Spleen (tissue), 11 donors: ENCODE measurements at regions not wholly inside any gene's neighbourhood (a gene's known extent, or its start where the extent isn't known, plus 50 kb on each side); places are given as distances from the start of the nearest gene placed in this dataset.

Experiments
- DNase-seq: peaks from one replicate; pipeline ENCODE4 v3.0.0-alpha.2; 2020
- H3K27ac ChIP-seq, 8 donors: fragments of 200-600 bp; sonication (generic) in 7 of 8; 1 replicate in 4 of 8; 2 replicates in 4 of 8; pipeline versions ENCODE4 v1.5.0 to v1.8.0; 2016 to 2021; ENCODE audit warnings: inconsistent platforms in 4 of 8, mild to moderate bottlenecking in 4 of 8, moderate library complexity in 1 of 8
- H3K27me3 ChIP-seq, 7 donors: fragments of 200-600 bp; sonication (generic) in 6 of 7; replicated peaks in 1 of 7; 1 replicate in 4 of 7; 2 replicates in 3 of 7; pipeline versions ENCODE4 v1.5.0 to v1.8.0; 2016 to 2021; ENCODE audit warnings: inconsistent platforms in 3 of 7, mild to moderate bottlenecking in 1 of 7
- H3K36me3 ChIP-seq, 6 donors: fragments of 200-600 bp; sonication (generic) in 5 of 6; 1 replicate in 4 of 6; 2 replicates in 2 of 6; pipeline versions ENCODE4 v1.5.0 to v1.8.0; 2016 to 2021; ENCODE audit warnings: inconsistent platforms in 2 of 6
- H3K4me1 ChIP-seq, 6 donors: fragments of 200-600 bp; sonication (generic) in 5 of 6; 1 replicate in 3 of 6; 2 replicates in 3 of 6; pipeline versions ENCODE4 v1.5.0 to v1.8.0; 2016 to 2021; ENCODE audit warnings: inconsistent platforms in 3 of 6
- H3K4me3 ChIP-seq, 8 donors: fragments of 200-600 bp; sonication (generic) in 7 of 8; 1 replicate in 4 of 8; 2 replicates in 4 of 8; pipeline versions ENCODE4 v1.5.0 to v1.8.0; 2016 to 2021; ENCODE audit warnings: inconsistent platforms in 4 of 8, mild to moderate bottlenecking in 4 of 8, moderate library complexity in 2 of 8
- H3K9me3 ChIP-seq, 8 donors: fragments of 200-600 bp; sonication (generic) in 7 of 8; 1 replicate in 4 of 8; 2 replicates in 4 of 8; pipeline versions ENCODE4 v1.5.0 to v1.8.0; 2016 to 2021; ENCODE audit warnings: inconsistent platforms in 4 of 8
- POLR2A ChIP-seq, 3 donors: fragments of 450-650 bp; IDR thresholded peaks; one replicate each; pipeline ENCODE4 v1.5.1; 2017; ENCODE audit warnings: antibody characterized with exemption in 3 of 3, mild to moderate bottlenecking in 1 of 3
- POLR2AphosphoS5 ChIP-seq, 3 donors: sonication (generic); formaldehyde crosslinking; IDR thresholded peaks; one replicate each; pipeline ENCODE4 v1.5.1; 2017; ENCODE audit warnings: antibody characterized with exemption in 3 of 3
- WGBS, 5 donors: extraction: QIAGEN DNeasy Blood & Tissue Kit in 3 of 5; methylation state at CpG; one replicate each; pipeline versions ENCODE4 v1.1.5 to v1.1.7; 2013 to 2018; 5-methylcytosine and 5-hydroxymethylcytosine counted together
- intact Hi-C: fragments of 100-400 bp; cut with DNase I; formaldehyde crosslinking; loops from one replicate; pipeline ENCODE4 v1.15.0; 2023; ENCODE audit warnings: low total_unique reads
- small RNA-seq, 4 donors: library from RNA; depleted of rRNA; stranded (forward); fragments of <200 nt; gene quantifications; one replicate each; pipeline ENCODE3, GENCODE V24; 2016
- TF ChIP-seq, protein P1 (sequence below), 11 experiments: fragments of 200-600 bp in 7 of 11; fragments of 450-650 bp in 4 of 11; sonication (generic) in 4 of 11; IDR thresholded peaks in 8 of 11; conservative IDR thresholded peaks in 3 of 11; 1 replicate in 7 of 11; 2 replicates in 4 of 11; pipeline versions ENCODE4 v1.4.0 to v1.8.0; 2016 to 2021; ENCODE audit warnings: antibody characterized with exemption in 11 of 11, inconsistent platforms in 4 of 11, mild to moderate bottlenecking in 1 of 11
- donor health status: healthy with polysubstance abuse.
- donor health status: DM: no; HTN: no; CAD: no; lungs with moderate emphysema.
- donor health status: DM: no; HTN: no; CAD: no.
- donor health status: Bipolar disorder and iron deficiency.
- donor health status: healthy.
- donor health status: DM: no; HTN: no; CAD: no.
- donor health status: DM: yes; HTN: yes; CAD: no.

DNA sequence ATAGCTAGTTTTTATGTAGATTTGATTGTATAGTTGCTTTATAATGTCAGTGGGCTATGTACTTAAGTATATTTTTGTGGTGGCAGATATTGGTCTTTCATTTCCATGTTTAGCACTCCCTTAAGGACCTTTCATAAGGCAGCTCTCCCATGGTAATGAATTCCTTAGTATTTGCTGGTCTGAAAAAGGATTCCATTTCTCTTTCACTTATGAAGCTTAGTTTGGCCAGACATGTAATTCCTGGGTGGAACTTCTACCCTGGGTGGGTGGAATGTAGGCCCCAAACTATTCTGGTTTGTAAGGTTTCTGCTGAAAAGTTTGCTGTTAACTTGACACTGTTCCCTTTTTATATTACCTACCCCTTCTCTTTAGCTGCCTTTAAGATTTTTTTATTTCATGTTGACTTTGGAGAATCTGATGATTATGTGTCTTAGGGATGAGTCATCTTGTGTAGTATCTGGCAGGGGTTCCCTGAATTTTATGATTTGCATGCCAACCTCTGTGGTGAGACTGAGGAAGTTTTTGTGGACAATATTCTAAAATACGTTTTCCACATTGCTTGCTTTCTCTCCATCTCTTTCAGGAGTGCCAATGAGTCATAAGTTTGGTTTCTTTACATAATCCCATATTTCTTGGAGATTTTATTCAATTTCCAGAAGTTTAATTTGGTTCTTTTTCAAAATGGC, 65.4 kb upstream of the VRK2 start:
- TF ChIP-seq POLR2A (IDR thresholded peaks at IDR 0.05) (no peak), POLR2AphosphoS5 (IDR thresholded peaks at IDR 0.05) (no peak)
- TF ChIP-seq, protein P1, sequence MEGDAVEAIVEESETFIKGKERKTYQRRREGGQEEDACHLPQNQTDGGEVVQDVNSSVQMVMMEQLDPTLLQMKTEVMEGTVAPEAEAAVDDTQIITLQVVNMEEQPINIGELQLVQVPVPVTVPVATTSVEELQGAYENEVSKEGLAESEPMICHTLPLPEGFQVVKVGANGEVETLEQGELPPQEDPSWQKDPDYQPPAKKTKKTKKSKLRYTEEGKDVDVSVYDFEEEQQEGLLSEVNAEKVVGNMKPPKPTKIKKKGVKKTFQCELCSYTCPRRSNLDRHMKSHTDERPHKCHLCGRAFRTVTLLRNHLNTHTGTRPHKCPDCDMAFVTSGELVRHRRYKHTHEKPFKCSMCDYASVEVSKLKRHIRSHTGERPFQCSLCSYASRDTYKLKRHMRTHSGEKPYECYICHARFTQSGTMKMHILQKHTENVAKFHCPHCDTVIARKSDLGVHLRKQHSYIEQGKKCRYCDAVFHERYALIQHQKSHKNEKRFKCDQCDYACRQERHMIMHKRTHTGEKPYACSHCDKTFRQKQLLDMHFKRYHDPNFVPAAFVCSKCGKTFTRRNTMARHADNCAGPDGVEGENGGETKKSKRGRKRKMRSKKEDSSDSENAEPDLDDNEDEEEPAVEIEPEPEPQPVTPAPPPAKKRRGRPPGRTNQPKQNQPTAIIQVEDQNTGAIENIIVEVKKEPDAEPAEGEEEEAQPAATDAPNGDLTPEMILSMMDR (IDR thresholded peaks at IDR 0.05 in 8 of 11, conservative IDR thresholded peaks at IDR 0.05 in 3 of 11), result no peak

DNA sequence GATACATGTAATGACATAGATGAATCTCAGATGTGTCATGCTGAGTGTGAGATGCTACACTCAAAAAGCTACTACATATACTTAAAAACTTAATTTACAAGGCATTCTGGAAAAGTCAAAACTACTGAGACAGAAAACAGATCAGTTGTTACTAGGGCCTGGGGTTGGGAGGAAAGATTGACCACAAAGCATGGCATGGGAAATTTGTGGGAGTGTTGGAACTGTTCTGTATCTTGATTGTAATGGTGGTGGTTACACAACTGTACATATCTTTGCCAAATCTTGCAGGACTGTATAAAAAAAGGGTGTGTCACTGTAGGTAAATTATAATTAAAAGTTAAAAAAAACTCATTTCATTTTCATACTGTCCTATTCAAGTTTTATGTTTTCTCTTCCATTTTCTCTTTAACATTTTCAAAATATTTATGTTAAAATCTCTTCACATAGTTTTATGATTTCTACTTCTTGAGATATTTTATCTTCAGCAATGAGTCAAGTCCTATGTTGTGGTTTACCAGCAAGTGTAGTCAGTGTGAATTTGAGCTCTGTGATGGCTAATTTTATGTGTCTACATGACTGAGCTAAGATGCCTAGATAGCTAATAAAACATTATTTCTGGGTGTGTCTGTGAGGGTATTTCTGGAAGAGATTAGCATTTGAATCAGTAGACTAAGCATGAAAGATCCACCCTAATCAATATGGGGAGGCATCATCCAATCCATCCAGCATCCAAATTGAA, 58.6 kb upstream of the VRK2 start:
- Histone ChIP-seq H3K4me3 (no peak overlapping the region), H3K36me3 (no peaks in the 10 kb centered on the region), H3K4me1 (peaks cover 0 to 7% (median 0%) of the 10 kb centered on the region in 6 donors), H3K27me3 (no peaks in the 10 kb centered on the region), H3K27ac (no peak overlapping the region), H3K9me3 (no peaks in the 10 kb centered on the region)
- no peak for DNase-seq
- intact Hi-C loops, result no loop called here
- no peak for TF ChIP-seq POLR2AphosphoS5 (IDR thresholded peaks at IDR 0.05)
- TF ChIP-seq, protein P1 (IDR thresholded peaks at IDR 0.05 in 8 of 11, conservative IDR thresholded peaks at IDR 0.05 in 3 of 11), result no peak
- no peak for TF ChIP-seq POLR2A (IDR thresholded peaks at IDR 0.05)

More for the DNA sequence above, 65.4 kb upstream of the VRK2 start:
- Histone ChIP-seq H3K4me1 (no peaks in the 10 kb centered on the region), H3K36me3 (no peaks in the 10 kb centered on the region), H3K27ac (no peak overlapping the region), H3K27me3 (no peaks in the 10 kb centered on the region), H3K4me3 (no peak overlapping the region), H3K9me3 (no peaks in the 10 kb centered on the region)
- DNase-seq, result no peak
- intact Hi-C loops, result no loop called here
- WGBS, 5 donors, result 60 to 89% (median 71%) methylated on average over 1 of the region's 1 CpG

DNA sequence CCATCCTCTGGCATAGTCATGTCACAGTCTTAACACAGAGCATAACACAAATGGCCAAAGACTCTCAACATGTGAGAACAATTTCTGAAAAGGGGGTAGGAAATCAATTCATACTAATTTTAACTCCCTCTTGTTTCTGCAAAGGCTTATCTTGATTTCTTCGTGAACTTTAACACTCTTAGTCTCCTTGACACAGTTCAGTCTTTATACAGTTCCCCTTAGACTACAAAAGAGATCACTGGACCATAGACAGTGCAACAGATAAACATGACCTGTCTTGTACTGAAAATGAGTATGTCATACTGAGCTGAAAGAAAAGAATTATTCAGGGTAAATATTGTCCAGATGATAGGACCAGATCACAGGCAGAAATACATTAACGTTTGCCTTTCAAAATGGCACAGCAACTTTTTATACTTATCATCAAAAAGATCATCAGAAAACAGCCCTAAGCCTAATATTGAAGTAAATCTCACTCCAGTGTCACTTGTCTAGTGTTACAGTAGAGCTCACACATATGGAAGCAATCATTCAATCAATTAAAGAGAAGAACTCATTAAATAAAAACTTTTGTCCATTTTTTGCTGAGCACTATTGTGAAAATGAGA, 56.4 kb upstream of the VRK2 start:
- Histone ChIP-seq H3K4me1 (peaks cover 0 to 7% (median 0%) of the 10 kb centered on the region in 6 donors), H3K27me3 (no peaks in the 10 kb centered on the region), H3K36me3 (no peaks in the 10 kb centered on the region), H3K4me3 (no peak overlapping the region), H3K9me3 (no peaks in the 10 kb centered on the region), H3K27ac (no peak overlapping the region)
- 59 to 73% (median 65%) methylated on average over 2 of the region's 2 CpGs for WGBS, 5 donors
- DNase-seq, result no peak
- TF ChIP-seq, protein P1 (IDR thresholded peaks at IDR 0.05 in 8 of 11, conservative IDR thresholded peaks at IDR 0.05 in 3 of 11), result no peak
- TF ChIP-seq POLR2AphosphoS5 (IDR thresholded peaks at IDR 0.05), result no peak
- intact Hi-C loops, result no loop called here

Small RNA genes lying in the stretch of these regions (small RNA-seq; reads per million reads assigned to genes)
- gene PPIAP63 (0 reads per million in 4 donors), gene RF00592 (0 reads per million in 4 donors)
